Chondrocyte (in vitro differentiated cells): ENCODE measurements at regions not wholly inside any gene's neighbourhood (a gene's known extent, or its start where the extent isn't known, plus 50 kb on each side); places are given as distances from the start of the nearest gene placed in this dataset.

Experiments used
- DNase-seq: peaks from one replicate; pipeline ENCODE4 v3.0.0; 2021; ENCODE audit warnings: mixed read lengths, low spot score
- H3K27ac Mint-ChIP-seq: one replicate; pipeline ENCODE4 v1.8.0; 2021; ENCODE audit warnings: mild to moderate bottlenecking, moderate library complexity, mixed read lengths; ENCODE audit not compliant: unreplicated experiment
- H3K27me3 Mint-ChIP-seq: 2 replicates; pipeline ENCODE4 v1.8.0; 2021; ENCODE audit warnings: low read depth, mixed read lengths
- H3K36me3 Mint-ChIP-seq: 2 replicates; pipeline ENCODE4 v1.8.0; 2021; ENCODE audit warnings: low read depth, mixed read lengths
- H3K4me1 Mint-ChIP-seq: 2 replicates; pipeline ENCODE4 v1.8.0; 2021; ENCODE audit warnings: low read depth, mild to moderate bottlenecking, mixed read lengths
- H3K4me3 Mint-ChIP-seq: one replicate; pipeline ENCODE4 v1.8.0; 2021; ENCODE audit warnings: mild to moderate bottlenecking, moderate library complexity, mixed read lengths; ENCODE audit not compliant: unreplicated experiment
- H3K9me3 Mint-ChIP-seq: 2 replicates; pipeline ENCODE4 v1.8.0; 2021; ENCODE audit warnings: low read depth, mixed read lengths
- CTCF ChIP-seq: fragments of 200-600 bp; sonication (generic); IDR thresholded peaks from 2 replicates; pipeline ENCODE4 v1.5.0; 2021; ENCODE audit warnings: antibody characterized with exemption, mild to moderate bottlenecking, moderate library complexity

- Mint-ChIP-seq H3K27ac (no peak overlapping the region), H3K9me3 (no peaks in the 10 kb centered on the region), H3K4me1 (no peaks in the 10 kb centered on the region)
These were observed 49.9 kb upstream of the TMEM18 start for GRCh38 chr2:727071-727470.

More at GRCh38 chr2:727071-727470, 49.9 kb upstream of the TMEM18 start:
- H3K27me3 Mint-ChIP-seq = peaks cover 12% of the 10 kb centered on the region
- H3K4me3 Mint-ChIP-seq = no peak overlapping the region
- no peak for TF ChIP-seq CTCF
- no peaks in the 10 kb centered on the region for H3K36me3 Mint-ChIP-seq
- no peak for DNase-seq
